Keratinocyte (primary cell): ENCODE measurements at regions not wholly inside any gene's neighbourhood (a gene's known extent, or its start where the extent isn't known, plus 50 kb on each side); places are given as distances from the start of the nearest gene placed in this dataset.
"Not testable (repeated sequence)": the region's sequence is repeated elsewhere in the genome, so short reads cannot be mapped to it uniquely, and the experiment has no call there.

Source experiments
- DNase-seq: peaks from one replicate; pipeline ENCODE4 v3.0.0-alpha.2; 2011; ENCODE audit warnings: low read depth, missing footprints, low spot score
- FAIRE-seq: peaks from 2 replicates; lab custom pipeline; 2011; peaks lifted over from hg19 to GRCh38; lab: Jason Lieb, UNC
- H2AFZ ChIP-seq: 2 replicates; pipeline ENCODE4 v1.6.0; 2012; ENCODE audit warnings: low read length, control low read depth, inconsistent platforms; ENCODE audit not compliant: control insufficient read depth
- H3K27ac ChIP-seq: 2 replicates; pipeline ENCODE4 v1.5.1; 2011; ENCODE audit warnings: low read length; ENCODE audit not compliant: control insufficient read depth, insufficient read depth
- H3K27me3 ChIP-seq: 3 replicates; pipeline ENCODE4 v1.6.0; 2011; ENCODE audit warnings: low read length; ENCODE audit not compliant: control insufficient read depth, insufficient read depth; ENCODE audit errors: extremely low read depth
- H3K36me3 ChIP-seq, 2 experiments: 2 replicates in 1 of 2; 3 replicates in 1 of 2; pipeline ENCODE4 v1.5.1; 2011; ENCODE audit warnings: low read length in 2 of 2, mild to moderate bottlenecking in 1 of 2; ENCODE audit not compliant: control insufficient read depth in 2 of 2, insufficient read depth in 2 of 2; ENCODE audit errors: extremely low read depth in 1 of 2
- H3K4me1 ChIP-seq: 3 replicates; pipeline ENCODE4 v1.5.1; 2011; ENCODE audit warnings: low read length; ENCODE audit not compliant: control insufficient read depth, insufficient read depth; ENCODE audit errors: extremely low read depth
- H3K4me2 ChIP-seq: 3 replicates; pipeline ENCODE4 v1.6.0; 2011; ENCODE audit warnings: low read depth, low read length; ENCODE audit not compliant: control insufficient read depth, insufficient read depth; ENCODE audit errors: extremely low read depth
- H3K4me3 ChIP-seq, 3 experiments: fragments of 200-600 bp in 1 of 3; sonication (generic) in 1 of 3; 2 replicates in 2 of 3; 3 replicates in 1 of 3; pipeline ENCODE4 v1.5.1; 2011 to 2016; ENCODE audit warnings: low read length in 3 of 3, mild to moderate bottlenecking in 3 of 3, control low read depth in 2 of 3, inconsistent platforms in 1 of 3, low read depth in 1 of 3, mixed read lengths in 1 of 3, mixed run types in 1 of 3, moderate library complexity in 1 of 3; ENCODE audit not compliant: control insufficient read depth in 2 of 3, insufficient read depth in 2 of 3; ENCODE audit errors: extremely low read depth in 1 of 3
- H3K79me2 ChIP-seq: 2 replicates; pipeline ENCODE4 v1.6.0; 2012; ENCODE audit warnings: low read length; ENCODE audit not compliant: control insufficient read depth, insufficient read depth
- H3K9ac ChIP-seq: 3 replicates; pipeline ENCODE4 v1.6.0; 2011; ENCODE audit warnings: low read length; ENCODE audit not compliant: control insufficient read depth, insufficient read depth; ENCODE audit errors: extremely low read depth
- H3K9me1 ChIP-seq: 3 replicates; pipeline ENCODE4 v1.6.0; 2011; ENCODE audit warnings: low read length; ENCODE audit not compliant: control insufficient read depth, insufficient read depth; ENCODE audit errors: extremely low read depth
- H3K9me3 ChIP-seq: 2 replicates; pipeline ENCODE4 v1.5.1; 2012; ENCODE audit warnings: low read depth, low read length; ENCODE audit not compliant: control insufficient read depth
- H4K20me1 ChIP-seq: 3 replicates; pipeline ENCODE4 v1.6.0; 2011; ENCODE audit warnings: low read length; ENCODE audit not compliant: control insufficient read depth, insufficient read depth; ENCODE audit errors: extremely low read depth
- CTCF ChIP-seq, 3 experiments: IDR thresholded peaks in 1 of 3; conservative IDR thresholded peaks in 1 of 3; optimal IDR thresholded peaks in 1 of 3; 2 replicates in 2 of 3; 3 replicates in 1 of 3; pipeline versions ENCODE3 to v1.5.1; 2011; ENCODE audit warnings: low read length in 3 of 3, mild to moderate bottlenecking in 3 of 3, moderate library complexity in 2 of 3, control low read depth in 1 of 3, inconsistent platforms in 1 of 3; ENCODE audit not compliant: insufficient read depth in 2 of 3; ENCODE audit errors: extremely low read depth in 1 of 3
- EZH2 ChIP-seq: IDR thresholded peaks from one replicate; pipeline ENCODE4 v1.6.1; 2012; ENCODE audit warnings: inconsistent platforms, mild to moderate bottlenecking, low read length, moderate library complexity
- dilution Hi-C: fragments of 300-500 bp; cut with MboI; formaldehyde crosslinking; loops from one replicate; pipeline ENCODE4 v1.7.0; 2020; ENCODE audit warnings: low sequenced_read_pairs; ENCODE audit not compliant: extremely low pct_ligation_motif_present

- H3K27me3 ChIP-seq, result no peaks in the 10 kb centered on the region
- H3K4me3 ChIP-seq, result no peak overlapping the region
- H3K79me2 ChIP-seq, result no peaks in the 10 kb centered on the region
- DNase-seq (no peak), FAIRE-seq (no peak)
- H3K9ac ChIP-seq, result no peak overlapping the region
- dilution Hi-C loops, result no loop called here
- H3K36me3 ChIP-seq, result no peaks in the 10 kb centered on the region
- no peaks in the 10 kb centered on the region for H3K9me1 ChIP-seq
- H3K27ac ChIP-seq, result no peak overlapping the region
- no peak overlapping the region for H2AFZ ChIP-seq
- no peak overlapping the region for H3K4me2 ChIP-seq
- no peaks in the 10 kb centered on the region for H4K20me1 ChIP-seq
- H3K4me1 ChIP-seq, result no peaks in the 10 kb centered on the region
- no peaks in the 10 kb centered on the region for H3K9me3 ChIP-seq
- no peak for TF ChIP-seq EZH2
- TF ChIP-seq CTCF (optimal IDR thresholded peaks at IDR 0.05 in 1 of 3, IDR thresholded peaks at IDR 0.05 in 1 of 3, conservative IDR thresholded peaks at IDR 0.05 in 1 of 3; ENCODE audit: extremely low read depth in 1 of 3, insufficient read depth in 2 of 3, low read length in 3 of 3), result no peak
These were observed 487.5 kb upstream of the GRIN3A start for GRCh38 chr9:102225841-102226441.

GRCh38 chr9:102223320-102224136 lies 485.1 kb upstream of the GRIN3A start:
- H3K27me3 ChIP-seq, H3K27ac ChIP-seq, H3K36me3 ChIP-seq, FAIRE-seq, H3K9me1 ChIP-seq, H3K79me2 ChIP-seq, H3K9ac ChIP-seq, dilution Hi-C loops, H3K4me1 ChIP-seq, H3K4me3 ChIP-seq, H3K9me3 ChIP-seq, H4K20me1 ChIP-seq, H3K4me2 ChIP-seq, H2AFZ ChIP-seq, DNase-seq: not testable (repeated sequence)
